ENCODE measurements at regions not wholly inside any gene's neighbourhood (a gene's known extent, or its start where the extent isn't known, plus 50 kb on each side); places are given as distances from the start of the nearest gene placed in this dataset.

DNA sequence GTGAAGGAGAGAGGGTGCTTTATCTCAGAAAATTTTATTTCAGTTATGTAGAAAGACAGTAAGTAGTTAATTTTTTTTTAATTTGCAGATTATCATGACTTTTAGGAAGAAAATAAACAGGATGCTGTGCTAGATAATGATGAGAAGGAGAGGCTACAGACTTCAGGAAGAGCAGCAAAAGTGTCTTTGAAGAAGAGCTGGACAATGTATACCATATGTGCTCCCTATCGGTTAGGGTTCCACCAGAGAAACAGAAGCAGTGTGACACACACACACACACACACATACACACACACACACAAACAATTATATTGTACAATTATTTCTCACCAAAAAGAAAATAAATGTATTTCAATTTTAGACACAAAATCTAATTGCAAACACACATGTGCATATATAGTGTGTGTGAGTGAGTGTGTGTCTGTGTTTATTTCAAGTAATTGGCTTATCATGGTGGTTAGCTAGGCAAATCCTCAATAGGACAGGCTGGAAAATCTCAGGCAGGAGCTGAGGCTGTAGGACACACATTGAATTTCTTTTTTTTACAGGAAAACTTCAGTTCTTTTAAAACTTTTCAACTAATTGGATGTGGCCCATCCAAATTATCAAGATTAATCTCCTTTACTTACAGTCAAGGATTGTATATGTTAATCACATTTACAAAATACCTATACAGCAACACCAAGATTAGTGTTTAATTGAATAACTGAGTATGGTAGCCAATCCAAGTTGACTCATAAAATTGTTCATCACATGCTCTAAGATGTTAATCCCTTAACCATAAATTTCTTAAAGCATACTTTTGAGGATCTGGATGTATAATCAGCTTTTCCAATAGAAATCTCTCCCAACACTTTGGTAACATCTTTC is 235.8 kb upstream of the DCN start:
- no peak for DNase-seq

DNA sequence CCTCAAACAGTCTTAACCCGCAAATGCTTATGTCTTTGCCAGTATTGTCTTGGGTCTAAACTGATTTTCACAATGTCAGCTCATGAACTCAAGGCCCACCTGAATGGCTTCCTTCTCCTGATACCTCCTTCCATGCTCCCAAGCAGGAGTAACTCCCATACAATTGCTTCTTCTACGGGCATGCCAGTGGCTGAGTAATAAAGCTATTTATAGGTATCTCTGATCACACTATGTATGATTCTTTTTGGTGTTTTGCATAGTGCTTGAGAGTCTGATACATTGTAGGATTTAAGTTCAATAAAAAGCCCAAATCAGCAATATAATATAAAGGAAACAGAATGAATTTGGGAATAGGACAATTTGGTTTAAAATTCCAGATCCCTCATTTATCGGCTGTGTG is 235.0 kb upstream of the DCN start:
- no peak for DNase-seq

DNA sequence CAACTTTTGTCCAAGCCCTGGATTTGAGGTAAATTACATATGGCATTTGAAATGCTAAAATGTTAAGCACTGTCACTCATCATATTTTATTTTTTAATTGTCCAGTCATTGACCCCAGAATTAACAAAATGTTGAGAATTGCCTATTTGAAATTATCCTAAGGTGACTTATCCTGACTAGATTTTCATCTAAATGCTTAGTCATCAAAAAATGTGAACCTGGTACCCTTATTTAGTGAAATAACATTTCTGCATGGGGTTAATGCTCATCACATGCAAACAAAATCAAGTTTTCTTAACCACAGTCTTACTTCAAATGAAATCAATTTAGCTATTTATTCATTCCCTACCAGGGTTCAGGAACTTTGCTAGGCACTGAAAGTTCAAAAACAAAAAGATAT is 232.0 kb upstream of the DCN start:
- no peak for DNase-seq

DNA sequence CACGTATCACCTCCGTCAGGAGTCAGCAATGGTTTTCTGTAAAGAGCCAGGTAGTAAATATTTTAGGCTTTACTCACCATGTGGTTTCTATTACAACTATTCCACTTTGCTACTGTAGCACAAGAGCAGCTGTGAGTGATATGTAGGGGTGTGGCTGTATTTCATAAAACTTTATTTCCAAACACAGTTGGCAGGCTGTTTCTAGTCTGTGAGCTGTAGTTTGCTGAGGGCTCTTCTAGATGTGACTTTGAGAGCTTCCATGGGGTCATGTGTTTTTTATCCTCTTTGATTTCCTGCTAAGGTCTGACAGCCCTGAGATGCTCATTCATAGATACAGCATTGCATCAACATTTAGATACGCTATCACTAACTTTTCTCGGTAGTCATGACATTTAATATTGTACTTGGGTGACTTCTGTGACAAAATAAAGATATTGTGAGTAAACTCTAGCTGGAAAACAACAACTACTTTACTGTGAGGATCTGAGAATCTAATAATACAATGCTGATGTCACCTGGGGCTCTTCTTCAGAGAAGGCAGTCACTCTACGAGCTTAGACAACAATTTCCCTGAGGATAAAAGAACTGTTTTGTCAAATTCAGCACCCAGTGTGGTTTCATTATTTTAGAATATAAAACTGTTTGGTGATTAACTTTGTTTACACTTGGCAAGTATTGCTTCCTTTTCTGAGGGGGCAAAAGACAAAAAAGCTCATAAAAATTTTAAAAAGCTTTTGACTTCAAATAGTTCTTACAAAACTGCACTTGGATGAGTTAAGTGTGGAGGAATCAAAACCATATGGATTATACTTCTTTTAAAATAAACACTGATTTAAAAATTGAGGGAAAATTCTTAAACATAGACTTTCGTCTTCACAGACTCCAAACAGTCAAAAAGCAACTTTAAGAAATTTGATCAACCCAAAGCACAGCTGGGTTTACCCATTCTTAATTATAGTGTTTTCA is 231.2 kb upstream of the DCN start:
- DNase-seq = peak; percentile 97

DNA sequence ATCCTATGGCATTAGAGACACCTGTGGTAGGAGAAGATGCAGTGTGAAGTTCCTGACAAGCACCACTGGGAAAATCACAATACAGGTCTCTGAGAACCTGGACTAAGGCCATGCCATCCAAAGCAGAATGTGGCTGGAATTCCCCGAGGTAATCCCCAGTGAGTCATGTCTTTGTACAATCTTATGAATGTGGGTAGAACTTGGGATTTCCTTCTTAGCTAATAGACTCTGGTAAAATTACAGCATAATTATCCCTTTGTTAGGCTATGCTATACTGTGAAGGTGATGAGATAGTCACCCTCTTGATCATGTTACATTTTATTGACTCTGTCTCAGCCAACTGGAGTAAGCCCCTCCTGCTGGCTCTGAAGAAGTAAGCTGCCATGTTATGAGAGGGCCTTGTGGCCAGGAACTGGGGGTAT is 224.3 kb upstream of the DCN start:
- DNase-seq = peak; percentile 100

DNA sequence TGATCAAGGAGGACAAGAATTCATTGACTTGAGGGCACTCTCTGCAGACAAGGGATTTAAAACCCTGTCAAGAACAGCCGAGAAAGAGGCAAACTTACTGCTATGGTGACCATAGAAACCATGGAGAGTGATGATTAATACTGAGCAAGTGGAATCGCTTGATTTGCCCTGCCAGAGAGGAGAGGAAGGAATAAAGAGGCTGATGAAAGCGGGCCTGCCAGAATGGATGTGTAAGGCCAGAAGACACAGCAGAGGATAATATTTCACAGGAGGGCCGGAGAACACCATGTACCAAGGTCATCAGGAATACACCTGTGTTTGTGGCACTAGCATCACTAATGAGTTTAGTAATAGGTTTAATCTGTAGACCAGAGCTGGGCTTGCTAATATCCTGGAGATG is 221.8 kb upstream of the DCN start:
- no peak for DNase-seq

DNA sequence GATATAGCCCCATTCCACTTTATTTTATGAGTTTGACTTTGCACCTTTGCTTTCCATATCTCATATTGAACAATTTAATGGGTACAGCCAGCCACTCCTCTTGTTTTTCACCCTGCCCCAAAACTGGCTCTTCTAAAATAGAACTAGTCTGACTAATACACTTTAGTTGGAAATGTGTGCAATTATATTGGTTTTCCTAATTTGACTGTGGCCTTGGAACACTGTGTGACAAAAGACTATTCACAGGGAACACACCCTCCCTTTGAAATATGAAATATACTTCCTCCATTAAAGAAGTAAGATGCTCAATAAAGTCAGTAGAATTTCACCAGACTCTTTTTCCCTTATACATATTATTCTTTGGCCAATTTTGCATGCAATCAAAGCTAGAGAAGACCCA is 218.6 kb upstream of the DCN start:
- no peak for DNase-seq

DNA sequence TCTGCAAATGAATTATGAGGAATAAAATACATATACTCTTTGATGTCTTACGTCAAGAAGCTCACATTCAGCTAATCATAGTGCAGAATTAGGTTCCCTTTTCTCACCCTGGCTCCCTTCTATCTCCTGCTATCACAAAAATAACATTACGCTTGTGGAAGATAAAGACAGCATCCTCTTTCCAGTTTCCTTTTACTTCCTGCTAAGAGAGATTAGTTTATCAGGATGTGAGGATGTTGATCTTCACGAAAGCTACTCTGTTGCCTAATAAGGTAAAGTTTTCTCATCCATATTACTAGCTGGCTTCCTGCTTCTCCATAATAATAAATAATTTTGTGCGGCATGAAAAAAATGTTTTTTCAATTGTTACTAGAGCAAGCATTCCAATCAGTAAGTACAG is 217.7 kb upstream of the DCN start:
- no peak for DNase-seq

DNA sequence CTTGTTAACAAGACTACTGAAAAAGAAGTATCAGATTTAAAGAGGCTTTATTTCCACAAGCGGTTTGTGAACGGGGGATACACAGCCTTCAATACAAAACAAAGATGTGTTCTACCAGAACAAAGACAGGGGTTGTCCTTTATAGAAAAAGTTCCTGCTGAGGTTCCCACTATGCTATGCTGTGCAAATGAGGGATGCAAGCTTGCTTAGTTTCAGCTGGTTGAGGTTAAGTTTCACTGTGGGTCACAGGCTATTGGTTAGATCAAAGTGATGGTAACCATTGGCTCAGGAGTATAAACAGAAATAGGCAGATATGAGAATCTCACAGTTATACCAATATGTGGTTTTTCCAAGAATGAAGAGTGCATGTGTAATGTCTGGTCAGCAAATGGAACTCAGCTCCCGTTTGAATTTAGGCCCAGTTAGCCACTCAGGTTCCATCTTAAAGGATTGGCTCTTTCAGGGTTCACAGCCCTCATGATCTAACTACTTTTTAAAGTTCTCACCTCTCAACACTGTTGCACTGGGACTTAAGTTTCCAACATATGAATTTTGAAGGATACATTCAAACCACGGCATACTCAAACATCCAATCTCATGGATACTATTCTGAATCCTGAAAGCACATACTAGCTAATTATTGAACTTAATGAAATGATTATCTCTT is 215.4 kb upstream of the DCN start:
- DNase-seq = no peak

DNA sequence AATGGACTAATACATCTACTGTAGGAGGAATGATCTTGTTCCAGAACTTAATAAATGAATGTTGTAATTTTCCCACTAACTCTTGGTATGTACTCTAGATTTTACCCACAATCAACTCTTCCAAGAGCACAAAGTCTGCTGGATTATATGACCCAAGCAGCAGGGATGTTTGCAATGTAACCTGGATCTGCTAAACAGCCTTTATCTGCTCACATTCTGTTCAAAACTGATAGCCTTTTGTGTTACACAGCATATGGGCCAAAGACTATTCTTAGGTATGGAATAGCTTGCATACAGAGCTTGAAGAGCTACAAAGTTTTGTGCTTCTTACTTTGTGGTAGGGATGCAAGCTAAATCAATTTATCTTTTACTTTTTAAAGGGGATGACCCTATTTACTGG is 213.7 kb upstream of the DCN start:
- no peak for DNase-seq

DNA sequence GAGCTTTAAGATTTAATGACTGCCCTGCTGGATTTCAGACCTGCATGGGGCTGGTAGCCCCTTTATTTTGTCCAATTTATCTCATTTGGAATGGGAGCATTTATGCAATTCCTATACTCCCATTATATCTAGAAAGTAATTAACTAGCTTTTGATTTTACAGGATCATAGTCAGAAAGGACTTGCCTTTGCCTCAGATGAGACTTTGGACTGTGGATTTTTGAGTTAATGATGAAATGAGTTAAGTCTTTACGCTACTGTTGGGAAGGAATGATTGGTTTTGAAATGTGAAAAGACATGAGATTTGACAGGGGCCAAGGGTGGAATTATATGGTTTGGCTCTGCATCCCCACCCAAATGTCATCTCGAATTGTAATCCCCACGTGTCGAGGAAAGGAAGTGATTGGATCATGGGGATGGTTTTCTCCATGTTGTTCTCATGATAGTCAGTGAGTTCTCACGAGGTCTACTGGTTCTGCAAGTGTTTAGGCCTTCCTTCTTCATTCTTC is 213.1 kb upstream of the DCN start:
- DNase-seq = no peak

DNA sequence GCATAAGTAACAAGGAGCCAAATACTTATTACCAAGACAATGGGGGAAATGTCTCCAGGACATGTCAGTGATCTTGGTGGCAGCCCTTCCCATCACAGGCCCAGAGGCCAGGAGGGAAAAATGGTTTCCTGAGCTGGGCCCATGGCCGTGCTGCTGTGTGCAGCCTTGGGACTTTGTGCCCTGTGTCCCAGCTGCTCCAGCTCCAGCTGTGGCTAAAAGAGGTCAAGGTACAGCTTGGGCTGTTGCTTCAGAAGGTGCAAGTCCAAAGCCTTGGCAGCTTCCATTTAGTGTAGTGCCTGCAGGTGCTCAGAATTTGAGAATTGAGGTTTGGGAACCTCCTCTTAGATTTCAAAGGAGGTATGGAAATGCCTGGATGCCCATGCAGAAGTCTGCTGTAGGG is 212.3 kb upstream of the DCN start:
- no peak for DNase-seq

DNA sequence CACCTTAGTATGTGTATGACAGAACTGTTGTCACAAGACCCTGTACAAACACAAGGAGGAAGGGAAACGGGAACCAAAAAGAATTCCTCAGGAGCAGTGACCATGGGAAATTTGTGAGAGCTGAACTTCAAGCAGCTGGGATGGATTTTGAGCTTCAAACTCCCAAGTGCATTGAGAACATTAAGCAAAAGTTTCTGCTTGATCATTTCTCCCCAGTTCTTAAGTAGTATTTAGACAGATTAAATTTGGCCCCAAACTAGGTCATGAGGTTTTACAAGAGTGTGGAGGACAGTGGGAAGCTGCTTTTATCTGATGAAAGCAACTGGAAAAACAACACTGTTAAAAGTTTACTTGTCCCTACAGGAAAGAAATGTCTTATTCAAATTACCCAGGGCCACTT is 206.0 kb upstream of the DCN start:
- DNase-seq = no peak

DNA sequence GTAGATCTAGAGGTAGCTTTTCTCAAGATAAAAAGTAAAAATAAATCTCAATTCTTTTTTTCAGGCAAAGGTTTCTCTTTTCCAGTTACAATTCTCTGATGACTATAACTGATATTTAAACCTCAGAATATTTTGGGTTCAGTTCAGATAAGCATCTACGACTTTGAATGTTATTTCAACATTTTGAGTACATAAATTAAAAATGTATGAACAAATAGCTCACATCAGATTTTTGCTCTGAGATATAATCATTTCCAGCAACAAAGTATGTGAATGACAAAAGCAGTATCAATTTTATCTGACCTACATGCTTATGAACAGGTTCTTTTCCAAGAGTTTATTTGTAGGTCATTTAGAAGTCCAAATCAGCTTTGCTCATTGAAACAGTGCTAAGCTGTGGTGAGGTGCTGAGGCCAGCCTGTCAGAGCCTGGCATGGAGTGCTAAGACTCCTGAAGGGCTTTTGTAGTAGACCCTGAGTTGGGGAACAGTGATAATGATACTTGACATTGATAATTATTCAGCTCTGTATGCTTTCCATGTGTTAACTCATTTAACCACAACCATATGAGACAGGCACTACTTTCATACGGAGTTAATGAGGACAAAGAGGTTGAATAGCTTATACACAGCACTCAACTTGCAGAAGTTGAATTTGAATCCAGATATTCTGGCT is 205.0 kb upstream of the DCN start:
- no peak for DNase-seq

DNA sequence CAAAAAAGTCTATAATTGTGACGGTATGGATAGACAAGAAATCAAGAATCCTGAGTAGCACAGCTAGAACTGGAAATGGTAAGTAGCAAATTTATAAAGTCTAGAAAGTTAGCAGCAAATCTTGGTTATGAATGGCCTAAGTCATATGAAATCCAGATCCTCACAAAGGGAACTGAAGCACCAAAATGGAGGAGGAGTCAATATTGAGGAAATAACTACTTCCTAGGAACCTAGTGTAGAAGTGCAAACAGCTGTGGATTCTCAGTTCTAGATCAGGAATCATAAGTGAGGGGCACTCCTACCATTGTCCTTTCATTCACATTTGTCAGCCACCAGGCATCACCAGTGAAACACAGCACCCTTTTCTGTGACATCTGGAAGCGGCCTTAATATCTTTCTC is 202.2 kb upstream of the DCN start:
- DNase-seq = no peak

DNA sequence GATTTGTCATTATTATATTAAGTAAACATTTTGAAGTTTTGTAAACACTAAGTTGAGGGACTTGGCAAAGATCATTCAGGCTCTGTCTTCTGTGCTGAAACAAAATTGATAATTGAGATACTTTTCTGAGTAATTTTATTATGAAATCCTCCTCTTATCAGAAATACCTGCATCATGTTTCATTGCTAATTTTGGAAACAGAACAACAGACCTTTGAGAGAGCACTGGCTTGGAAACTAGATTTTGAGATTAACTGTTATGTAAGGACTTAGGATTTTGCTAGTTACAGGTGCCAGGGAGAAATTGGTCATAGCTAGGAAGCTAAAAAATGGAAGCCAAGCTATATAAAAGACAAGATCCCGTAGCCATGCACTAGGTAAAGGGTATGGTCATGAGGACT is 201.7 kb upstream of the DCN start:
- no peak for DNase-seq

DNA sequence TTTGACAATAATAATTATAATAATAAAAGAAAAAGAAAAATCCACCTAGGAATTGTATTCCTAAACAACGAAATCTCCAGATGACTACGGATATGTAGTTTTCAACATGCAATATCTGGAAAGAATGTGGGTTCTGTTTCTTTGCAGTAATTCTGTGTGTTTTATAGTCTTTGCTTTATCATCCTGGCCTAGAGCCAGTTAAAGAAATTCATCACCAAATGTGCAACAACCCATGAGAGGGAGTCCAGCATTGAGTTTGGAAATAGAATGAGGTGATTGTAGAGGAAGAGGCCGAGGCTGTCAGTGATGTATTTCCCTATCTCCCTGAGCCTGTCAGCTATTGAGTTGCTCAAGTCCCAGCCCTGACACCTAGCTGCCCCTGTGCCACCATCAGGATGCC is 200.5 kb upstream of the DCN start:
- no peak for DNase-seq

DNA sequence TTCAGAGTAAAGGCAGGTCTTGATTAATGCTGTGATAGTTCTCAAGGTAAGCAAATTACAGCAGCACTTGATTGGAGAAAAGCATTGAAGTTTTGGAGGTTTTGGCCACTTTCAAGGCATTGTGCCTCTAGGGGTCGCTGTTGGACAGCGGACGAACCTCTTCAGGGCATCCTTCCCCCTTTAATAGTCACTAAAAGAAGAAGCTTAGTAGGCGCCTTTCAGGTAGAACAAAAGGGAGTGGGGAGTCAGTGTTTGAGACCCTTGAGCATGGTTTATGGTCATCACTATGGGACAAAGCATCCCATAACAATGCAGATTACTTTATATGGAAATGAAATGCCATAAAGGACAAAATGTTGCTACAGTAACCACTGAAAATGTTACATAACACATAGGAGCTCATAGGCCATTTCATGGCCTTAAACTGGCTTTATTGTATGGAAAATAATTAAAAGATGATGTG is 199.5 kb upstream of the DCN start:
- peak; percentile 100 for DNase-seq

DNA sequence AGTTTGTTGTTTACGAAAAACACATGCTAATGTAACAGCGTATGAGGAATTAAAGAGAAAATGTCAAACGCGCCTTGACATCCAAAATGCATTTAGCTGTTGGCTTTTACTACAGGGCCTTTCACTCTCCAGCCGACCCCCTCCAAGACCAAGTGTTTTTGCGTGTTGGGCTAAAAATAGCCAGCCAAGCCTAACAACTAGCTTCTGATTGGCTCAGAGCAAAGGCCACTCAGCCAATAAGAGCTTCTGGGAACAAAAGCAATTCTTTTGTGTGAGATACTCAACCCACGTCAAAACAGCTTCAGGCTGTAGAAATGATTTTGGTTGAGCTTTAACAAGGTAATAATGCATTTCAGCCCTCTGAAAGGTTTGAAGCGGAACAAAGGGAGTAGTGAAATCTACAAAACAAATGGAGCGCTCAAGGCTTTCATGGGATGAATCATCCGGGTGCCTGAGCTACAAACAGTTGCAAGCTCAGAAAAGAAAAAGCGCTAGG is 198.7 kb upstream of the DCN start:
- DNase-seq = peak; percentile 96

DNA sequence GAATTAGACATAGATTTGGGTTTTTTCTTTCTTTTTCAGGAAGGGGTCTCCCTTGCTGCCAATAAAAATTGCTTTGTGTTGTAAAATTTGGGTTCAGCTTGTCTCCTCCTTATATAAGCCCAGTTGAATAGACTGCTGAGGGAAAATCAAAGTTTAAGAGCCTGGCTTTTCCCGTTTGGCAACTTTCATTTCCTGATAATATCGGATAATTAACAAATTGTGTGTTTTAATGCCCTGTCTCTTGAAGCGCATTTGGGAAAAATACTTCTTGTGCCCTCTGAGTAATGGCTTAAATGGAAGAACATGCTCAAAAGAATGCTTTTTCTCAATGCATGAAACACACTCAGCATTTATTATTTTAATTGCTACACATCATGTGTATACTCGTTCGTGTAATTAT is 198.0 kb upstream of the DCN start:
- no peak for DNase-seq

DNA sequence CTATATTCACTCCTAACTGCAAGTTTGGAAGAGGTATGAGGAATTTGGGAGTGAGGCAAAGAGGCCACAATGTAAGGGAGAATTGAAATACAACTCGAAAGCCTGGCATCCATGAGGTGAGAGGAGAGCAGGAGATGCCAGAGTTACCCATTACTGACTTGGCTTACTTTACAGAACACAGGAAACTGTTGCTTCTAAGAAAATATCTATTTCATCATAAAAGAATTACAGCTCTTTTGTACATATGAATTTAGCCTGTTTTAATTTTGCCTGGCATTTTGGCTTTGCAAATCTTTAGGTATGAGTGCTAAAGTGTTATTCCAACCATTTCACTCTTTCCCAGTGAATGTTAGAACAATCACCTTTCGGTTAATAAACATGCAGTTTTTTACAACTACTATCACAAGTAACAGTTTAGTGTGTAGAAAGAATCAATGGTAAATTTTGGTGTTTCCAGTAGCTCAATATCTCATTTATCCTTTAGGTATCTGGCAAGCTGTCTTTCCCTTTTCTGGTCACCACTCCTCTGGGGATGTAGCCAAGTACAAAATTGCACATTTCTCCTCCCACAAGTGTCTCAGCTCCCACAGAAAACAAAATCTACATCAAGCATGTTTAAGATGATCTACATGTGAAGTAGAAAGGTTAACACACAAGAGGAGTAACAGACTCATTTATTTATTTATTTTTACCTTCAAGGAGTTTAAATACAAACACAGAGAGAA is 196.6 kb upstream of the DCN start:
- DNase-seq = no peak

DNA sequence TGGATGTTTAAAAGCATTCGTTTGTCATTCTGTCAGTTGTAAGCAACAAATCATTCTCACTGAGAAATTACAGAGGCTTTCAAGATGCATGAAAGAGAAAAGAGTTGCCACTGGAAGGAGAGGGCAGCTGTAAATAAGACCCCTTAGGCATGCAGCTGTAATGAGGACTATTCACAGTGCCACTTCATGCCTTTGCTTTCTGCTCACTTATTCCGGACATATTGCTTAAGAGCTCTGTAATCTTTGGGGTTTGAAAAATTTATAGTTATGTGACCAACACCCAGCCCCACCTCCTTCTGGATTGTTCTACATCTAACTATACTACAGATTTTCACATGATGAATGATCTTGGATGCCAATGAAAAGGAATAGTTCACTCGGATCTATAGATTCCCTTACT is 194.8 kb upstream of the DCN start:
- DNase-seq = no peak

Measured in T1000 (cell line).